ENCODE measurements at regions not wholly inside any gene's neighbourhood (a gene's known extent, or its start where the extent isn't known, plus 50 kb on each side); places are given as distances from the start of the nearest gene placed in this dataset.

- DNase-seq, result no peak
Measured at GRCh38 chr4:79017481-79017880, 78.2 kb upstream of the PAQR3 start.

GRCh38 chr4:79016878-79017277 is 77.6 kb upstream of the PAQR3 start:
- no peak for DNase-seq

GRCh38 chr4:79015411-79015810 is 76.2 kb upstream of the PAQR3 start:
- DNase-seq, result no peak

GRCh38 chr4:79014230-79014629 is 75.0 kb upstream of the PAQR3 start:
- DNase-seq, result no peak

- DNase-seq, result no peak
Measured at GRCh38 chr4:79013756-79014155, 74.5 kb upstream of the PAQR3 start.

- no peak for DNase-seq
Measured at GRCh38 chr4:78990938-78991810, 51.9 kb upstream of the PAQR3 start.

GRCh38 chr4:78989697-78990270 is 50.5 kb upstream of the PAQR3 start:
- DNase-seq, result no peak
